Activated CD4-positive, alpha-beta T cell treated with anti-CD3 and anti-CD28 coated beads, Interleukin-2, amount 50 U/mL, for 1 hour (primary cell): ENCODE measurements at regions not wholly inside any gene's neighbourhood (a gene's known extent, or its start where the extent isn't known, plus 50 kb on each side); places are given as distances from the start of the nearest gene placed in this dataset.

ENCODE experiments used
- DNase-seq: peaks from one replicate; pipeline ENCODE4 v3.0.0-alpha.2; 2020

DNA sequence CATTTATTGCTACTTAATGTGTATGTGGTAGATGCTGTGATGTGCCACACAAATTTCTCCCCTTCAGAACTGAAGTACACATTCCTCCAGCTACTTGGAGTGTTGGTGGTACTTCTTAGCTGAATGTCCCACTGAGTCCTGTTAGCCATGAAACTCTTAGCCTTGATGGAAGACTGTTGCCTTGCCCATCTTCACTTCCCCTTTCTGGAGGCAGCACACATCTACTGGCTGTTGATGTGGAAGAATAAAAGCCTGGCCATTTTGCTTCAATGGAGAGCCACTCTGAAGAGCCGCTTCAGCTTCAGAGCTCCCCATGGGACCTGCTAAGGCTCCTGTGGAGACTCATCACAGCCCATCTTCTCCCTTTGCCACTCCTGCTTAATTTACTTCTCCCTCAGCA is 157.7 kb upstream of the PITX2 start:
- no peak for DNase-seq

DNA sequence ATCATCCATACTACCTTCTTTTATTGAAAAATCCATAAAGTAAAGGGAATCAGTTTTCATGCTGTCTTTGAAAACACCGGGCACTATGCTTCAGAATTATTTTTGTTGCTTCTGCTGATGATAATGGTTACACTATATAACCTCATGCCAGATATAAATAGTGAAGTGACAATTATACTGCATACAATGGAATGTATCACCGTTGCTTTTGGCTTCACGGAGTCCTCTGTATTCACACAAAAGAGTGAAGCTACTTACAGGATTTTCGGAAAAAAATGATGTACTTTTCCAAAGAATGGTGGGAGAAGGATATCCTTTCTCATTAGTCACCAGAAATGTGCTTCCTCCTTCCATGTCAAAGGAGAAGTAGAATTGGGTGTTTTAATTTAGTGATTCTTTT is 159.1 kb upstream of the PITX2 start:
- no peak for DNase-seq

GRCh38 chr4:110787109-110787508 is 164.2 kb upstream of the PITX2 start:
- no peak for DNase-seq

DNA sequence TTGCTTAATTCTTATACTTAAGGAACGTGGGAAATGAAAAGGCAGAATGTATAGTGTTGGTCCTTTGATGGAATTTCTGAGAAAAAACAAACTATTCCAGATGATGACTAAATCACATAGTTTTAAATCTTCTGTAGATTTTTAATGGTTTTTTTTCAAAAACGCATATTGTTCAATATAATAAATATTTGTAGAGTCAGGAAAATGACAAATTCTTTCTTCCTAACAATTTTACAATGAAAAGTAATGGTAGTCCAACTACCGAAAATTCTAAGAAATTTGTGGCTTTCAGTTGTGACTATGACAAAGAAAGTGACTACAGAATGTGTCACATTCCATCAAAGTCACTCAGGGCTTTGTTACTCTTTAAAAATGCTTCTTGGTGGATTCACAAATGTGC is 164.8 kb upstream of the PITX2 start:
- DNase-seq = no peak

DNA sequence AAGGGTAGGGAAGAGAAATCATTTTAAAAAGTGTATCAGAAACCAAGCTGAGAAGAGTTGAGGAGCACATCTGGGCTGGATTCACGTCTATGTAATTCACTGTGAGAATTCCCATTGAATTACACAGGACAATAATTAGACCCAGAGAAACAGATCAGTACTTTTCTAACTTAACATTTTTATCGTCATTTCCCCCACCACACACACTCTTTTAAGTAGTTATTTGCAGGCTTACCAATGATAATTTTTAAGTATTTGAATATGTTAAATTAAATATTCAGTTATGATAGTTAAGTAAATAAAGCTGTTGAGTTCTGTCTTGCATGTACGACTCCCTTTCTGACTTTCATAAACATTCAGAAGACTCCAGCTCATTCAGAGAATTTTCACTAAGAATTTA is 165.4 kb upstream of the PITX2 start:
- DNase-seq = no peak

DNA sequence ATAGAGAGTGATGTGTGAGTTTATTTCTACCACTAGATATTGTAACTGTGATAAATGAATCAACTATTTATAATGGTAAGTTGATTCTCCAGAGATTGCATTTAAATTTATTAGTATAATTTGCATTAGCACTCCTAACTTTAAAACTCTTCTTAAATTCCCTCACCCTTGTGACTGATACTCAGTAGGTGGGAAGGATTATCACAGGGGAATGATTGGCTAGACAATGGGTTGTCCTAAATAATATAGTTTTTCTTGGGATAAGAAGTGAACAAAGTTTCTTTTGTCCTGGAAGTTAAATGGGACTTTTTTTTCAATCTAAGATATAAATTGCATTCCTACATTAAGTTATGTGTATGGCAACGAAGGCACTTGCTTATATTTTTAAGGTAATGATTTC is 169.2 kb upstream of the PITX2 start:
- no peak for DNase-seq

DNA sequence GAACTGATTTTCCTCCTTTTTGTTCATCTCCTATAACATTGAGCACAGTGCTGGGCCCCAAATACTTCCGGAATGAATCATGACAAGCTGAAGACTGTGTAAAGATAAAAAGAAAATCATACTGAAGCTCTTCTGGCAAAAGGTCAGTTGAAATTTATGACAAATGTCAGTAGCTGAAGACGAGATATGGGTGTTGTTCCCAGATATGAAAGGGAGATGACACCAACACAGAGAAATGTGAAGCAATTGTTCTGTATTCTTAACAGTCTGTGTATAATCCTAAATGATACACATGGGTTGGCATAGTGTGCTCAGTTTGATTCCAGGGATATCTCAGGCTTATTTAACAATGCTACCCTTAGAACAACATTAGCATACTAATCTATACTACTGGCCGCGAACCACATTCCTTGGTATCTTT is 170.5 kb upstream of the PITX2 start:
- no peak for DNase-seq

GRCh38 chr4:110793890-110794554 is 171.1 kb upstream of the PITX2 start:
- no peak for DNase-seq

GRCh38 chr4:110795971-110796370 is 173.1 kb upstream of the PITX2 start:
- DNase-seq = no peak

DNA sequence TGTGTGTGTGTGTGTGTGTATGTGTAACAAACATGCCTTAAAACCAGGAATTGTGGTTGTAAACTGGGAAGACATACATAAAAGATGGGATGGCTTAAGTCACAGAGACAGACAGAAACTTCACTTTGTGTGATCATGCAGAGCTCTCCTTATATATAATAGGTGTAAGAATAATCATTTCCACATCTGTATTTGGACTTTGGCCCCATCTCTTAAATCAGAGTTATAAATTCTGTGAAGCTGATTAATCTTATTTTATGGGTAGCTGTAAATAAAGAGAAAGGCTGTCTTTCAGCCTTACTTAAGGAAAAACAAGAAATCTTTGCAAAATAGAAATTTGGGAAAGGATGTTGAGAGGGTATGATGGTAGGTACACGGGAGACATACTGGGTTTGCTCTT is 174.6 kb upstream of the PITX2 start:
- DNase-seq = no peak

GRCh38 chr4:110798687-110799086 is 175.8 kb upstream of the PITX2 start:
- DNase-seq = no peak

GRCh38 chr4:110799211-110799610 is 176.3 kb upstream of the PITX2 start:
- DNase-seq = no peak

DNA sequence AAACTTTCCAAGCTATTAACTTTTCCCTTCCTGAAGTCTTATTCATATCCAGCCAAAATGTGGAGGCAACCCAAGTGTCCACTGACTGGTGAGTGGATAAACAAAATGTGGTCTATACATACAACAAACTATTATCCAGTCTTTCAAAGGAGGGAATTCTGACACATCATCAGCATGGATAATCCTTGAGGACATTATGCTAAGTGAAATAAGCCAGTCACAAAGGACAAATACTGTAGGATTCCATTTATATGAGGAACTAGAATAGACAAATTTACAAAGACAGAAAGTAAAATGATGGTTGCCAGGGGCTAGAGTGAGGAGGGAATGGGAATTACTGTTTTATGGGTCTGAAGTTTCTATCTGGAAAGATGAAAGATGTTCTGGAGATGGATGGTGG is 178.7 kb upstream of the PITX2 start:
- no peak for DNase-seq

DNA sequence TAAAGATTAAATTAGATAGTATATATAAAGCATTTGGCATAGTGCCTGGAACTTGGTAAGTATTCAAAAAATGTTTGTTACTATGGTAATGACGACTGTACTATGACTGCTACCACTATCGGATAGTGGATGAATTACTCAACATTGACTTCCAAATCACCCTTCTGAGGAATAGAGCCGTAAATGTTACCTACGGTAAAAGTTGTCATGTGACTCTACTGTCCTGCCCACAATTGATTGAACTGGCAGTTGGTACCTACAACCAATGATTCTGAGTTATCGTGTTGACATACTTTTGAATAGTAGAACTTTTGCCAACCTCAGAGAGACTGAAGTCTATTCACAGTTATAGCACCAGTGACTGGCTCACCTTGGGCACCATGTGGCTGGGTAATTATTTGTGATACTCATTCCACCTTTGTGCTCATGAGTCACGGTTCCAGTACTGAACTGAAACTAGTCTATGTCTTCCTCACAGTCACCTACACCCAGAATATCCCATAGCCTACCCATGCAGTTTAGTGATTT is 185.5 kb upstream of the PITX2 start:
- DNase-seq = no peak

DNA sequence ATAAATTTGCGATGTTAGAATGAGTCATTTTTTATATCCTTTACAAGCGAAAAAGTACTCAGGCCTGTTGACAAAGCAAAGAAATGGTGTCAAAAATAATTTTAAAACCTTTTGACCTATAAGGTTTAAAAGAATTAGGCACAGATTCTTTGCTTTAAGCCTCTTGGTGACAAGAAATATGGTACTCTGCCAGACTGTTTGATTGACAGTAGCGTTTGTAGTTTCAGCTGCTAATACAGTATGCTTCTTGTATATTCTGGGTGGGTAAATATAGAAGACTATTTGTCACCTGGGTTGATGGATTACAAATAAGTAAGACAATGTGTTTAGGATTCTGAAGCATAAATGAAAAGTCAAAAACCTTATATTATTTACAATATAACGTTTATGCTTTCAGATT is 193.1 kb upstream of the PITX2 start:
- no peak for DNase-seq

DNA sequence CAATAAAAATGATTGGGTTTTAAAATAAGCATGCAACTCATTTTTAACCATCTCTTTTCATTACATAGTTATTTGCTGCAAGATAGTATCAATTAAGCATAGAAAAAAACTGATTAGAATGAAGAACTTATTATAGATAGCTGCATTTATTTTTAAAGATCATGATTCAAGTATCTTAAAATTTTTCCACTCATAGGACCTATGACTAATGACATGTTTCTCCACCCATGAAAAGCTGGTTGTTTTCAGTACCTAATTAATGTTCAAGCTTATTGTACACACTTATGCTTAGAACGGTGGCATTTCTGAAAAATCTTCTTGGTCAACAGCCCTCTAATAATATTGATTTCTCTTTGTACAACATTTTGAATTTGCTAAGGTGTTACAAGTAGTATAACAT is 193.5 kb upstream of the PITX2 start:
- DNase-seq = no peak

DNA sequence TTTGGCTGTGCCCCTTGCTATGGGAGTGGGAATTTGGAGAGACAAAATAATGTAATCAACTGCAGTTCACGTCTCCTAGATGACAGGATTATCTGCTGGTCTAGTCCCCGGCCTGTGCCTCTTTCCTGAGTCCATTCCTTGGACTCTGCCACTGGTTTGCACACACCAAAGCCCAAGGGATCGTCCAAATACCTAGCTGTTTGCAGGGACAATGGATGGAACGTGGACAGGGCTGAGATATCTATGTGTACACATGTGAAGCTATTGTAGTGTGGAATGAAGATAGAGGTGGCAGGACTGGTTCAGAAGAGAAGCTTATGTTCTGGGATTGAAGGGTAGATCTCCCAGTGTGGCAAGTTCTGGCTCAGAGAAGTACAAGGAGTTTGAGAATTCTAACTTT is 198.3 kb upstream of the PITX2 start:
- DNase-seq = no peak

DNA sequence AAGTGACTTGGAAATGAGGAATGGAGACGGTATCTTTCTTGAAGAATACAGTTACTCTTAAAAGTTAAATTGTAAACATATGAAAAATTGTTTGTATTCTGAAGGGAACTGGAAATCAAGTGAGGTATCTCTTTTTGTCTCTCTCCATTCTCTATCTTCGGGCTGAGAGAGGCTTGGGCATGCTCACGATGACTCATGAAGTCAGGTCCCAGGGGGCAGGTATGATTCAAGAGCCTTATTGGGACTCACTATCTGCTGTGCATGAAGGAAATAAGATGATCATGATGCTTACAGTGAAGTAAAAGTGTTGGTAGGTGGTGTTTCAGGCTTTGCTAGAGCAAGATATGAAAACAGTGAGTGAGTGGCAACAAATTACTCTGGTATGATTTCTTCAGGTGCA is 200.4 kb upstream of the PITX2 start:
- DNase-seq = no peak

GRCh38 chr4:110824344-110824743 is 201.5 kb upstream of the PITX2 start:
- no peak for DNase-seq

GRCh38 chr4:110826656-110827055 is 203.8 kb upstream of the PITX2 start:
- DNase-seq = no peak

GRCh38 chr4:110830461-110830860 is 207.6 kb upstream of the PITX2 start:
- no peak for DNase-seq

DNA sequence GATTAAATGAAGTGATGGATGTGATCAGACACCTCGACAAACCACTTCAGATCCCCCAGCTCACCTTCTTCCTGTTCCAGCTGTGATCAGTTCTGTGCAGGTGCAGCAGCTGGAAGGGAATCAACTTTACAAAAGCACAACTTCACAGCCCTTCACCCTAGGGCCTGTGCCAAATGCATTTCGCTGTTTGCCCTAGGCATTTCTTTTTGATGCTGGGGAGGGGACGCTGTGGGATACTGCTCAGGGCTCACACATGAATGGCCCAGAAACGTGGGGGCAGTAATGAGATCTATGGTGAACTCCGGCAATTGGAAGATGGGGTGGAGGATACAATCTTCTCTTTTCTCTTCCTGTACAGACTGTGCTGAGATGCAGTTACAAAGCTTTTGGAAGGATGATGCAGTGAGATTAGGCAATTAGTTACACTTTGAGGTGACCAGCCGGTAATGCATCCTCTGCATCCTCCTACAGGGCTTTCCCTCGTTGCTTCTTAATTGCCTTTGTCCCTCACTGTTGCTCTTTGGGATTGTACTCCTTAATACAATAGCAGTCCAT is 215.1 kb upstream of the PITX2 start:
- DNase-seq = no peak

DNA sequence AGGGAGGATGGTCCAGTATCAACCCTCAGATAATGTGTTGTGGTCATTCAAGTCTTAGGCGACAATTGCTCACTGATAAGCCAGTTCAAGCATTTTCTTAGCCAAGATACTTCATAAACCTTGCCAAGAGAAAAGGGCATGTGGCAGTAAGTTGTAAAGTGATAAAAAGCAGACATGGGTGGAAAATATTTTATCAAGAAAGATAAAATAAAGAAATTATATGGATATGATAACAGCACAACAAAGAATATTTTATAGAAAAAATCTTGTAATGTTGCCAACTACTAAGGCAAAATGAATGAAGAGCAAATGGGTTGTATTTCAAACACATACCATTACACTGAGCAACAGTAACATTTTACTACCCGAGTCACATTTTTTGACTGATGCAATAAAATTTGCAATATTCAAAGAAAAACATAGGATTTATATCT is 217.4 kb upstream of the PITX2 start:
- no peak for DNase-seq

DNA sequence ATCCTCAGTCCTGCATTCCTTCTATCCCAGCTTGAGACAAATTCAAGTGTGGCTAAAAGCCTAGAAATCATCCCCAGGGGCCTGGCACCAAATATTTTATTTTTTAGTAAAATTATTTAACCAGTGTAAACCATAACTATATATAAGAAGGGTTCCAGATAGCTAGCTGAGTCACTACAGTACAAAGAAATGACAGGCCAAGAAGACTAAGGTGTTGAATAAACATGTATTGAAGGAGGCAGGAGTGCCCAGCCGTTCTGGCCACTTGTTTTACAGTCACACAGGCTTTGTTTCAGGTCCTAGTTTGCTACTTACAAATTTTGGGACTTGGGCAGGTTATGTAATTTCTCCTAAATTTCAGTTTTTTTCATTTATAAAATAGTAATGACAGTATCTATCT is 225.9 kb upstream of the PITX2 start:
- no peak for DNase-seq

DNA sequence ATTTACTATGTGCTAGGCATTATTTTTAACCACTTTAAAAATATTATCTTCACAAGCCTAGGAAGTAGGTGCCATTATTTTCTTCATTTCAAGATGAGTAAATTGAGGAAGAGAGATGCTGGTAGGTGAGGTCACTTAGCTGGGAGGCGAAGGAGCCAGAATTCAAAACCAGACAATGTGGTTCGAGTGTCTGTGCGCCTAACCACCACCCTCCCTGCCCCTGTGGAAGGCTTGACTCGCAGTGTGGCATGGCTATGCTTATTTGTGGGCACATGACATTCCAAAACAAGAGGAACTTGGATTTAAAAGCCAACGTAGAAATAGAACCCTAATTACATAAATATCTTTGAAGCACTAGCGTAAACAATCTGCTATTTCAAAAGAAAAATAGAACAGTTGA is 226.6 kb upstream of the PITX2 start:
- no peak for DNase-seq
